Mesenchymal stem cell (in vitro differentiated cells and primary cell): ENCODE measurements at regions not wholly inside any gene's neighbourhood (a gene's known extent, or its start where the extent isn't known, plus 50 kb on each side); places are given as distances from the start of the nearest gene placed in this dataset.

Experiments used
- DNase-seq: peaks from one replicate; pipeline ENCODE4 v3.0.0-alpha.2; 2013
- H2AFZ ChIP-seq: one replicate; pipeline ENCODE4 v1.6.1; 2013; ENCODE audit warnings: low read depth, mild to moderate bottlenecking, control low read depth, inconsistent platforms, low read length, moderate library complexity
- H2AK5ac ChIP-seq: 2 replicates; pipeline ENCODE4 v1.6.1; 2013; ENCODE audit warnings: low read length, moderate library complexity, mild to moderate bottlenecking, inconsistent platforms; ENCODE audit not compliant: severe bottlenecking
- H2BK120ac ChIP-seq: one replicate; pipeline ENCODE4 v1.6.1; 2013; ENCODE audit warnings: low read depth, mild to moderate bottlenecking, inconsistent platforms, low read length, moderate library complexity
- H2BK12ac ChIP-seq, 2 experiments: one replicate each; pipeline ENCODE4 v1.6.1; 2013; ENCODE audit warnings: inconsistent platforms in 2 of 2, low read length in 2 of 2, mild to moderate bottlenecking in 2 of 2, moderate library complexity in 2 of 2, control low read depth in 1 of 2
- H2BK15ac ChIP-seq: one replicate; pipeline ENCODE4 v1.6.1; 2013; ENCODE audit warnings: mild to moderate bottlenecking, low read depth, inconsistent platforms; ENCODE audit not compliant: poor library complexity, severe bottlenecking
- H2BK5ac ChIP-seq: 2 replicates; pipeline ENCODE4 v1.6.1; 2013; ENCODE audit warnings: low read depth, mild to moderate bottlenecking, low read length, control low read depth, inconsistent platforms; ENCODE audit not compliant: poor library complexity, severe bottlenecking
- H3K14ac ChIP-seq, 2 experiments: one replicate each; pipeline ENCODE4 v1.6.1; 2013; ENCODE audit warnings: inconsistent platforms in 2 of 2, low read length in 2 of 2, control low read depth in 1 of 2, mild to moderate bottlenecking in 1 of 2, moderate library complexity in 1 of 2
- H3K18ac ChIP-seq, 2 experiments: one replicate each; pipeline ENCODE4 v1.6.1; 2013; ENCODE audit warnings: inconsistent platforms in 2 of 2, low read length in 2 of 2, control low read depth in 1 of 2, low read depth in 1 of 2, mild to moderate bottlenecking in 1 of 2
- H3K23ac ChIP-seq, 2 experiments: one replicate each; pipeline ENCODE4 v1.6.1; 2013; ENCODE audit warnings: inconsistent platforms in 2 of 2, low read length in 2 of 2, mild to moderate bottlenecking in 2 of 2, moderate library complexity in 2 of 2, control low read depth in 1 of 2
- H3K27ac ChIP-seq: 2 replicates; pipeline ENCODE4 v1.5.1; 2013; ENCODE audit warnings: mild to moderate bottlenecking, moderate library complexity, low read length, control low read depth, inconsistent platforms; ENCODE audit not compliant: poor library complexity, severe bottlenecking
- H3K27me3 ChIP-seq, 2 experiments: 2 replicates each; pipeline versions ENCODE4 v1.6.1 to v1.7.0; 2013; ENCODE audit warnings: low read length in 2 of 2, mild to moderate bottlenecking in 2 of 2, moderate library complexity in 2 of 2, control low read depth in 1 of 2, inconsistent platforms in 1 of 2; ENCODE audit not compliant: control insufficient read depth in 1 of 2, insufficient read depth in 1 of 2
- H3K36me3 ChIP-seq, 2 experiments: 2 replicates each; pipeline versions ENCODE4 v1.6.1 to v1.7.0; 2013; ENCODE audit warnings: low read length in 2 of 2, control low read depth in 1 of 2, inconsistent platforms in 1 of 2, low read depth in 1 of 2, mild to moderate bottlenecking in 1 of 2; ENCODE audit not compliant: insufficient read depth in 2 of 2, control insufficient read depth in 1 of 2
- H3K4ac ChIP-seq, 2 experiments: one replicate each; pipeline ENCODE4 v1.6.1; 2013; ENCODE audit warnings: inconsistent platforms in 2 of 2, low read length in 2 of 2, mild to moderate bottlenecking in 2 of 2, moderate library complexity in 2 of 2, control low read depth in 1 of 2, low read depth in 1 of 2
- H3K4me1 ChIP-seq: 2 replicates; pipeline ENCODE4 v1.6.1; 2013; ENCODE audit warnings: low read depth, low read length, control low read depth; ENCODE audit not compliant: control insufficient read depth, insufficient read depth
- H3K4me2 ChIP-seq: 2 replicates; pipeline ENCODE4 v1.6.1; 2013; ENCODE audit warnings: low read length, mild to moderate bottlenecking, inconsistent platforms; ENCODE audit not compliant: poor library complexity, severe bottlenecking
- H3K4me3 ChIP-seq, 2 experiments: 2 replicates each; pipeline versions ENCODE4 v1.5.1 to v1.7.0; 2013; ENCODE audit warnings: low read length in 2 of 2, mild to moderate bottlenecking in 2 of 2, control low read depth in 1 of 2, low read depth in 1 of 2; ENCODE audit not compliant: insufficient read depth in 1 of 2
- H3K79me1 ChIP-seq: replicated peaks from 2 replicates; pipeline ENCODE4 v1.6.1; 2013; ENCODE audit warnings: mild to moderate bottlenecking, control low read depth, low read length, inconsistent platforms; ENCODE audit not compliant: poor library complexity, severe bottlenecking
- H3K9ac ChIP-seq: 2 replicates; pipeline ENCODE4 v1.7.0; 2013; ENCODE audit warnings: mild to moderate bottlenecking, low read length, moderate library complexity
- H3K9me3 ChIP-seq: 2 replicates; pipeline ENCODE4 v1.7.0; 2013; ENCODE audit warnings: mild to moderate bottlenecking, low read length; ENCODE audit not compliant: control insufficient read depth
- H4K8ac ChIP-seq: one replicate; pipeline ENCODE4 v1.6.1; 2013; ENCODE audit warnings: inconsistent platforms, mild to moderate bottlenecking, low read length, moderate library complexity
- H4K91ac ChIP-seq: one replicate; pipeline ENCODE4 v1.6.1; 2013; ENCODE audit warnings: mild to moderate bottlenecking, low read length, inconsistent platforms
- WGBS: methylation state at CpG from one replicate; pipeline ENCODE4 v1.1.7; 2013; ENCODE audit warnings: mixed read lengths; 5-methylcytosine and 5-hydroxymethylcytosine counted together

- no peak for DNase-seq
- H3K27me3 ChIP-seq: peaks cover 0 to 7% of the 10 kb centered on the region in 2 experiments
- no peak overlapping the region for H3K9ac ChIP-seq
- H3K79me1 ChIP-seq: no peaks in the 10 kb centered on the region
- H3K4me3 ChIP-seq: no peak overlapping the region
- H3K18ac ChIP-seq: no peak overlapping the region
- no peaks in the 10 kb centered on the region for H3K36me3 ChIP-seq
- H2BK12ac ChIP-seq: no peak overlapping the region
- no peak overlapping the region for H4K8ac ChIP-seq
- no peak overlapping the region for H3K14ac ChIP-seq
- no peak overlapping the region for H2AFZ ChIP-seq
- H2BK120ac ChIP-seq: no peak overlapping the region
- H2BK15ac ChIP-seq: no peak overlapping the region
- no peak overlapping the region for H2BK5ac ChIP-seq
- WGBS: 88% methylated on average over 4 of the region's 4 CpGs
- H4K91ac ChIP-seq: no peak overlapping the region
- H3K9me3 ChIP-seq: peaks cover 23% of the 10 kb centered on the region
- no peak overlapping the region for H2AK5ac ChIP-seq
- H3K4me2 ChIP-seq: no peak overlapping the region
- no peaks in the 10 kb centered on the region for H3K4me1 ChIP-seq
- H3K27ac ChIP-seq: no peak overlapping the region
- no peak overlapping the region for H3K23ac ChIP-seq
- H3K4ac ChIP-seq: no peak overlapping the region
These were observed 75.7 kb upstream of the ELN start for GRCh38 chr7:73952266-73952665.

GRCh38 chr7:73954181-73954580 is 73.8 kb upstream of the ELN start:
- H3K79me1 ChIP-seq: no peaks in the 10 kb centered on the region
- WGBS: 60% methylated on average over 3 of the region's 3 CpGs
- H2BK15ac ChIP-seq: no peak overlapping the region
- no peak overlapping the region for H2BK12ac ChIP-seq
- no peak overlapping the region for H4K91ac ChIP-seq
- H3K9ac ChIP-seq: no peak overlapping the region
- H2BK120ac ChIP-seq: no peak overlapping the region
- no peak overlapping the region for H3K27ac ChIP-seq
- H2AFZ ChIP-seq: no peak overlapping the region
- DNase-seq: no peak
- H3K14ac ChIP-seq: no peak overlapping the region
- no peak overlapping the region for H3K4ac ChIP-seq
- H3K36me3 ChIP-seq: no peaks in the 10 kb centered on the region
- H3K18ac ChIP-seq: no peak overlapping the region
- peaks cover 0 to 7% of the 10 kb centered on the region in 2 experiments for H3K27me3 ChIP-seq
- peaks cover 5% of the 10 kb centered on the region for H3K9me3 ChIP-seq
- H4K8ac ChIP-seq: no peak overlapping the region
- no peak overlapping the region for H3K4me3 ChIP-seq
- no peak overlapping the region for H2BK5ac ChIP-seq
- no peaks in the 10 kb centered on the region for H3K4me1 ChIP-seq
- H3K4me2 ChIP-seq: no peak overlapping the region
- no peak overlapping the region for H3K23ac ChIP-seq
- no peak overlapping the region for H2AK5ac ChIP-seq

GRCh38 chr7:73954861-73955260 is 73.1 kb upstream of the ELN start:
- Histone ChIP-seq H3K23ac (no peak overlapping the region), H3K14ac (no peak overlapping the region), H3K4ac (no peak overlapping the region), H3K9ac (no peak overlapping the region), H4K91ac (no peak overlapping the region), H3K4me1 (no peaks in the 10 kb centered on the region), H3K27me3 (peaks cover 0 to 7% of the 10 kb centered on the region in 2 experiments), H3K4me2 (no peak overlapping the region), H3K18ac (no peak overlapping the region), H2BK15ac (no peak overlapping the region), H2BK12ac (no peak overlapping the region), H3K4me3 (no peak overlapping the region), H3K9me3 (no peaks in the 10 kb centered on the region), H3K79me1 (no peaks in the 10 kb centered on the region), H3K36me3 (no peaks in the 10 kb centered on the region), H2BK120ac (no peak overlapping the region), H3K27ac (no peak overlapping the region), H2BK5ac (no peak overlapping the region), H2AFZ (no peak overlapping the region), H4K8ac (no peak overlapping the region), H2AK5ac (no peak overlapping the region)
- no peak for DNase-seq
- WGBS: 96% methylated on average over 1 of the region's 2 CpGs

GRCh38 chr7:73960548-73960947 is 67.4 kb upstream of the ELN start:
- Histone ChIP-seq H3K79me1 (no peaks in the 10 kb centered on the region), H3K4me1 (no peaks in the 10 kb centered on the region), H2BK15ac (no peak overlapping the region), H3K23ac (no peak overlapping the region), H2BK5ac (no peak overlapping the region), H4K91ac (no peak overlapping the region), H3K27me3 (no peaks in the 10 kb centered on the region), H3K4me2 (no peak overlapping the region), H2AK5ac (no peak overlapping the region), H3K4ac (no peak overlapping the region), H4K8ac (no peak overlapping the region), H3K9me3 (peaks cover 26% of the 10 kb centered on the region), H3K9ac (no peak overlapping the region), H2BK120ac (no peak overlapping the region), H3K36me3 (no peaks in the 10 kb centered on the region), H2BK12ac (no peak overlapping the region), H3K27ac (no peak overlapping the region), H3K4me3 (no peak overlapping the region), H3K18ac (no peak overlapping the region), H2AFZ (no peak overlapping the region), H3K14ac (no peak overlapping the region)
- no peak for DNase-seq
- WGBS: 83% methylated on average over 1 of the region's 3 CpGs
